ENCODE measurements at regions not wholly inside any gene's neighbourhood (a gene's known extent, or its start where the extent isn't known, plus 50 kb on each side); places are given as distances from the start of the nearest gene placed in this dataset.

GRCh38 chr14:49971156-49972130, 78.6 kb downstream of the ARF6 start:
- peak; percentile 30 for DNase-seq

- DNase-seq: peak; percentile 49
Measured at GRCh38 chr14:49972131-49972671, 79.3 kb downstream of the ARF6 start.

GRCh38 chr14:49972823-49973222, 79.9 kb downstream of the ARF6 start:
- DNase-seq: peak; percentile 36

GRCh38 chr14:49975276-49975675, 82.4 kb downstream of the ARF6 start:
- DNase-seq: no peak

- DNase-seq: no peak
Measured at GRCh38 chr14:49975799-49976198, 82.9 kb downstream of the ARF6 start.

GRCh38 chr14:49977126-49977841, 84.4 kb downstream of the ARF6 start:
- no peak for DNase-seq

GRCh38 chr14:49980027-49980426, 87.1 kb downstream of the ARF6 start:
- no peak for DNase-seq

- DNase-seq: no peak
Measured at GRCh38 chr14:49982082-49982481, 89.2 kb downstream of the ARF6 start.

GRCh38 chr14:49982501-49982951, 89.6 kb downstream of the ARF6 start:
- DNase-seq: no peak

- DNase-seq: no peak
Measured at GRCh38 chr14:49984424-49984823, 91.5 kb downstream of the ARF6 start.

- DNase-seq: no peak
Measured at GRCh38 chr14:49986343-49987014, 93.6 kb downstream of the ARF6 start.

- no peak for DNase-seq
Measured at GRCh38 chr14:49988080-49988990, 95.5 kb downstream of the ARF6 start.

- DNase-seq: no peak
Measured at GRCh38 chr14:49989966-49990365, 97.1 kb downstream of the ARF6 start.

- no peak for DNase-seq
Measured at GRCh38 chr14:49991491-49991890, 98.6 kb downstream of the ARF6 start.

GRCh38 chr14:49992036-49992435, 99.2 kb downstream of the ARF6 start:
- no peak for DNase-seq

GRCh38 chr14:49992448-49992847, 99.6 kb downstream of the ARF6 start:
- no peak for DNase-seq

GRCh38 chr14:49992901-49993339, 100.0 kb downstream of the ARF6 start:
- DNase-seq: no peak

GRCh38 chr14:49993565-49993964, 100.7 kb downstream of the ARF6 start:
- no peak for DNase-seq

GRCh38 chr14:49994951-49995561, 102.2 kb downstream of the ARF6 start:
- DNase-seq: no peak

GRCh38 chr14:49997991-49998390, 105.1 kb downstream of the ARF6 start:
- no peak for DNase-seq

GRCh38 chr14:49999146-49999761, 106.4 kb downstream of the ARF6 start:
- DNase-seq: no peak
